Fibroblast of lung (primary cell): ENCODE measurements at regions not wholly inside any gene's neighbourhood (a gene's known extent, or its start where the extent isn't known, plus 50 kb on each side); places are given as distances from the start of the nearest gene placed in this dataset.
"Not testable (repeated sequence)": the region's sequence is repeated elsewhere in the genome, so short reads cannot be mapped to it uniquely, and the experiment has no call there.

Experiments
- DNase-seq, 2 donors: peaks; one replicate each; pipeline versions ENCODE4 v3.0.0 to v3.0.0-alpha.2; 2010; ENCODE audit warnings: low read depth in 2 of 2
- H2AFZ ChIP-seq: 2 replicates; pipeline ENCODE4 v1.5.1; 2012; ENCODE audit warnings: low read length, control low read depth, inconsistent platforms
- H3K27ac ChIP-seq: 2 replicates; pipeline ENCODE4 v1.5.1; 2011; ENCODE audit warnings: low read length, control low read depth; ENCODE audit not compliant: insufficient read depth
- H3K27me3 ChIP-seq: 2 replicates; pipeline ENCODE4 v1.5.1; 2011; ENCODE audit warnings: mild to moderate bottlenecking, low read length; ENCODE audit not compliant: control insufficient read depth, insufficient read depth
- H3K36me3 ChIP-seq: 2 replicates; pipeline ENCODE4 v1.5.1; 2011; ENCODE audit warnings: low read length; ENCODE audit not compliant: control insufficient read depth, insufficient read depth
- H3K4me1 ChIP-seq: 2 replicates; pipeline ENCODE4 v1.5.1; 2011; ENCODE audit warnings: low read length; ENCODE audit not compliant: control insufficient read depth, insufficient read depth; ENCODE audit errors: extremely low read depth
- H3K4me2 ChIP-seq: 2 replicates; pipeline ENCODE4 v1.5.1; 2011; ENCODE audit warnings: low read length, control low read depth; ENCODE audit not compliant: insufficient read depth; ENCODE audit errors: extremely low read depth
- H3K4me3 ChIP-seq, 4 experiments: fragments of 200-600 bp in 1 of 4; sonication (generic) in 1 of 4; replicated peaks in 1 of 4; 2 replicates each; pipeline ENCODE4 v1.5.1; 2011 to 2016; ENCODE audit warnings: low read length in 4 of 4, low read depth in 3 of 4, mild to moderate bottlenecking in 3 of 4, control low read depth in 2 of 4, inconsistent platforms in 1 of 4, mixed read lengths in 1 of 4; ENCODE audit not compliant: insufficient read depth in 1 of 4; ENCODE audit errors: control extremely low read depth in 1 of 4
- H3K79me2 ChIP-seq: 2 replicates; pipeline ENCODE4 v1.5.1; 2012; ENCODE audit warnings: mild to moderate bottlenecking, low read length, inconsistent platforms; ENCODE audit not compliant: control insufficient read depth, insufficient read depth
- H3K9ac ChIP-seq: 2 replicates; pipeline ENCODE4 v1.5.1; 2011; ENCODE audit warnings: mild to moderate bottlenecking, low read length, control low read depth; ENCODE audit not compliant: insufficient read depth
- H3K9me3 ChIP-seq: 2 replicates; pipeline ENCODE4 v1.5.1; 2012; ENCODE audit warnings: low read depth, low read length; ENCODE audit not compliant: control insufficient read depth, insufficient read depth
- H4K20me1 ChIP-seq: 2 replicates; pipeline ENCODE4 v1.5.1; 2011; ENCODE audit warnings: low read length; ENCODE audit not compliant: control insufficient read depth, insufficient read depth; ENCODE audit errors: extremely low read depth

DNA sequence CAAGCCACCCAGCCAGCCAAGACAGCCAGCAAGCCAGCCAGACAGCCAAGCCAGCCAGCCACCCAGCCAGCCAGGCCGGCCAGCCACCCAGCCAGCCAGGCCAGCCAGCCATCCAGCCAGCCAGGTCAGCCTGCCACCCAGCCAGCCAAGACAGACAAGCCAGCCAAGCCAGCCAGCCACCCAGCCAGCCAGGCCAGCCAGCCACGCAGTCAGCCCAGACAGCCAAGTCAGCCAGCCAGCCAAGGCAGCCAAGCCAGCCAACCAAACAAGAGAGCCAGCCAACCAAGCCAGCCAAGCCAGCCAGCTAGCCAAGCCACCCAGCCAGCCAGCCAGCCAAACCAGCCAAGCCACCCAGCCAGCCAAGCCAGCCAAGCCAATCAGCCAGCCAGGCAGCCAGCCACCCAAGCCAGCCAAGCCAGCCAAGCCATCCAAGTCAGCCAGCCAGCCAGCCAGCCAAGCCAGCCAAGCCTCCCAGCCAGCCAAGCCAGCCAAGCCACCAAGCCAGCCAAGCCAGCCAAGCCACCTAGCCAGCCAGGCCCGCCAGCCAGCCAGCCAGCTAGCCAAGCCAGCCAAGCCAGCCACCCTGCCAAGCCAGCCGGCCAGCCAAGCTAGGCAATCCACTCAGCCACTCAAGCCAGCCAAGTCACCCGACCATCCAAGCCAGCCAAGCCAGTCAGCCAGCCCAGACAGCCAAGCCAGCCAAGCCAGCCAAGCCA lies 1599.9 kb downstream of the RPIA start:
- H4K20me1 ChIP-seq, H3K27me3 ChIP-seq, H3K9ac ChIP-seq, H3K9me3 ChIP-seq, DNase-seq, H3K79me2 ChIP-seq, H3K4me3 ChIP-seq, H3K4me1 ChIP-seq, H3K27ac ChIP-seq, H2AFZ ChIP-seq, H3K4me2 ChIP-seq, H3K36me3 ChIP-seq: not testable (repeated sequence)

DNA sequence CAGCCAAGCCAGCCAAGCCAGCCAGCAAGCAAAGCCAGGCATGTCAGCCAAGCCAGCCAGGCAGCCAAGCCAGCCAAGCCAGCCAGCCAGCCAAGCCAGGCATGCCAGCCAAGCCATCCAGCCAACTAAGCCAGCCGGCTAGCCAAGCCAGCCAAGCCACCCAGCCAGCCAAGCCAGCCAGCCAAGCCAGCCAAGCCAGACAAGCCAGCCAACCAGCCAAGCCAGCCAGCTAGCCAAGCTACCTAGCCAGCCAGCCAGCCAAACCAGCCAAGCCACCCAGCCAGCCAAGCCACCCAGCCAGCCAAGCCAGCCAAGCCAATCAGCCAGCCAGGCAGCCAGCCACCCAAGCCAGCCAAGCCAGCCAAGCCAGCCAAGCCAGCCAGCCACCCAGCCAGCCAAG lies 1600.5 kb downstream of the RPIA start:
- H3K4me3 ChIP-seq, H3K9me3 ChIP-seq: not testable (repeated sequence)

DNA sequence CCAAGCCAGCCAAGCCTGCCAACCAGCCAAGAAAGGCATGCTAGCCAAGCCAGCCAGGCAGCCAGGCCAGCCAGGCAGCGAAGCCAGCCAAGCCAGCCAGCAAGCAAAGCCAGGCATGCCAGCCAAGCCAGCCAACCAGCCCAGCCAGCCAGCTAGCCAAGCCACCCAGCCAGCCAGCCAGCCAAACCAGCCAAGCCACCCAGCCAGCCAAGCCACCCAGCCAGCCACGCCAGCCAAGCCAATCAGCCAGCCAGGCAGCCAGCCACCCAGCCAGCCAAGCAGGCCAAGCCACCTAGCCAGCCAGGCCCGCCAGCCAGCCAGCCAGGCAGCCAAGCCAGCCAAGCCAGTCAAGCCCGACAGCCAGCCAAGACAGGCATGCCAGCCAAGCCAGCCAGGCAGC lies 1601.0 kb downstream of the RPIA start:
- H3K27ac ChIP-seq, H3K27me3 ChIP-seq, H3K4me3 ChIP-seq, DNase-seq, H3K79me2 ChIP-seq, H3K4me1 ChIP-seq, H3K9ac ChIP-seq, H3K9me3 ChIP-seq, H4K20me1 ChIP-seq, H2AFZ ChIP-seq, H3K4me2 ChIP-seq, H3K36me3 ChIP-seq: not testable (repeated sequence)

More for the DNA sequence above, 1600.5 kb downstream of the RPIA start:
- H4K20me1 ChIP-seq, H3K79me2 ChIP-seq, H2AFZ ChIP-seq, DNase-seq, H3K27me3 ChIP-seq, H3K9ac ChIP-seq, H3K36me3 ChIP-seq, H3K27ac ChIP-seq, H3K4me2 ChIP-seq, H3K4me1 ChIP-seq: not testable (repeated sequence)

DNA sequence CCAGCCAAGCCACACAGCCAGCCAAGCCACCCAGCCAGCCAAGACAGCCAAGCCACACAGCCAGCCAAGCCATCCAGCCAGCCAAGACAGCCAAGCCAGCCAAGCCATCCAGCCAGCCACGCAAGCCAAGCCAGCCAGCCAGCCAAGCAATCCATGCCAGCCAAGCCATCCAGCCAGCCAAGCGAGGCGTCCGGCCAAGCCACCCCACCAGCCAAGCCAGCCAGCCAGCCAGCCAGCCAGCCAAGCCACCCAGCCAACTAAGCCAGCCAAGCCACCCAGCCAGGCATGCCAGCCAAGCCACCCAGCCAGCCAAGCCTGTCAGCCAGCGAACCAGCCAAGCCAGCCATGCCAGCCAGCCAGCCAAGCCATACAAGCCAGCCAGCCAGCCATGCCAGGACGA lies 1601.8 kb downstream of the RPIA start:
- H3K4me3 ChIP-seq, H3K27ac ChIP-seq: not testable (repeated sequence)

DNA sequence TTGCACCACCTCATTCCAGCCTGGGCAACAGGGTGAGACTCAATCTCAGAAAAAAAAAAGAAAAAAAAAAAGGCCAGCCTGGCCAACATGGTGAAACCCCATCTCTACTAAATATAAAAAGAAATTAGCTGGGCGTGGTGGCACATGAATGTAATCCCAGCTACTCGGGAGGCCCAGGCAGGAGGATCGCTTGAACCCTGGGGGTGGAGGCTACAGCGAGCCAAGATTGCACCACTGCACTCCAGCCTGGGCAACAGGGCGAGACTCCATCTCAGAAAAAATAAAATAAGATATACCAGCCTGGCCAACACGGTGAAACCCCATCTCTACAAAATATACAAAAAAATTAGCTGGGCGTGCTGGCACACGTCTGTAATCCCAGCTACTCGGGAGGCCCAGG lies 1602.3 kb downstream of the RPIA start:
- not testable (repeated sequence) for H3K36me3 ChIP-seq, H4K20me1 ChIP-seq, H3K9ac ChIP-seq, H3K9me3 ChIP-seq, H2AFZ ChIP-seq, H3K4me3 ChIP-seq, H3K4me1 ChIP-seq, H3K79me2 ChIP-seq, H3K4me2 ChIP-seq, H3K27me3 ChIP-seq, DNase-seq, H3K27ac ChIP-seq

More for the DNA sequence above, 1601.8 kb downstream of the RPIA start:
- not testable (repeated sequence) for H2AFZ ChIP-seq, DNase-seq, H3K27me3 ChIP-seq, H3K36me3 ChIP-seq, H3K79me2 ChIP-seq, H3K4me2 ChIP-seq, H3K9ac ChIP-seq, H3K9me3 ChIP-seq, H4K20me1 ChIP-seq, H3K4me1 ChIP-seq

DNA sequence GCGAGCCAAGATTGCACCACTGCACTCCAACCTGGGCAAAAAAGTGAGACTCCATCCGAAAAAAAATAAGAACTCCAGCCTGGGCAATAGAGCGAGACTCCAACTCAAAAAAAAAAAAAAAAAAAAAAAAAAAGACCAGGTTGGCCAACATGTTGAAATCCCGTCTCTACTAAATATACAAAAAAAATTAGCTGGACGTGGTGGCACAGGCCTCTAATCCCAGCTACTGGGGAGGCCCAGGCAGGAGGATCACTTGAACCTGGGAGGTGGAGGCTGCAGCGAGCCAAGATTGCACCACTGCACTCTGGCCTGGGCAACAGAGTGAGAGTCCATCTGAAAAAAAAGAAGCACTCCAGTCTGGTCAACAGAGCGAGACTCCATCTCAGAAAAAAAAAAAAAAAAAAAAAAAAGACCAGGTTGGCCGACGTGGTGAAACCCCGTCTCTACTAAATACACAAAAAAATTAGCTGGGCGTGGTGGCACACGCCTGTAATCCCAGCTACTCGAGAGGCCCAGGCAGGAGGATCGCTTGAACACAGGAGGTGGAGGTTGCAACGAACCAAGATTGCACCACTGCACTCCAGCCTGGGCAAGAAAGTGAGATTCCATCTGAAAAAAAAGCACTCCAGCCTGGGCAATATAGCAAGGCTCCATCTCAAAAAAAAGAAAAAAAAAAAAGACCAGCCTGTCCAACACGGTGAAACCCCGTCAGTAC lies 1603.7 kb downstream of the RPIA start:
- not testable (repeated sequence) for H3K27ac ChIP-seq, H3K9me3 ChIP-seq, H3K9ac ChIP-seq, H3K4me2 ChIP-seq, H3K27me3 ChIP-seq, H3K4me3 ChIP-seq, H3K79me2 ChIP-seq, DNase-seq, H3K4me1 ChIP-seq, H3K36me3 ChIP-seq, H2AFZ ChIP-seq, H4K20me1 ChIP-seq

DNA sequence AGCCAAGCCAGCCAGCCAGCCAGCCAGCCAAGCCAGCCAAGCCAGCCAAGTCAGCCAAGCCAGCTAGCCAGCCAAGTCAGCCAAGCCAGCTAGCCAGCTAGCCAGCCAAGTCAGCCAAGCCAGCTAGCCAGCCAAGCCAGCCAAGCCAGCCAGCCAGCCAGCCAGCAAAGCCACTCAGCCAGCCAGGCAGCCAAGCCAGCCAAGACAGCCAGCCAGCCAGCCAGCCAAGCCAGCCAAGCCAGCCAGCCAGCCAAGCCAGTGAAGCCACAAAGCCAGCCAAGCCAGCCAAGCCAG lies 1605.0 kb downstream of the RPIA start:
- not testable (repeated sequence) for H3K79me2 ChIP-seq, H3K4me1 ChIP-seq, H3K9me3 ChIP-seq

More for the DNA sequence above, 1605.0 kb downstream of the RPIA start:
- not testable (repeated sequence) for H2AFZ ChIP-seq, DNase-seq, H3K36me3 ChIP-seq, H3K4me2 ChIP-seq, H3K27ac ChIP-seq, H4K20me1 ChIP-seq, H3K9ac ChIP-seq, H3K4me3 ChIP-seq, H3K27me3 ChIP-seq
